NCI-H146 (cell line): ENCODE measurements at regions not wholly inside any gene's neighbourhood (a gene's known extent, or its start where the extent isn't known, plus 50 kb on each side); places are given as distances from the start of the nearest gene placed in this dataset.
A peak's percentile ranks its signal among the peaks of the same experiment; 100 is the strongest.

Source experiments
- DNase-seq: peaks from one replicate; lab custom pipeline; 2025; lab: John Stamatoyannopoulos, UW

DNA sequence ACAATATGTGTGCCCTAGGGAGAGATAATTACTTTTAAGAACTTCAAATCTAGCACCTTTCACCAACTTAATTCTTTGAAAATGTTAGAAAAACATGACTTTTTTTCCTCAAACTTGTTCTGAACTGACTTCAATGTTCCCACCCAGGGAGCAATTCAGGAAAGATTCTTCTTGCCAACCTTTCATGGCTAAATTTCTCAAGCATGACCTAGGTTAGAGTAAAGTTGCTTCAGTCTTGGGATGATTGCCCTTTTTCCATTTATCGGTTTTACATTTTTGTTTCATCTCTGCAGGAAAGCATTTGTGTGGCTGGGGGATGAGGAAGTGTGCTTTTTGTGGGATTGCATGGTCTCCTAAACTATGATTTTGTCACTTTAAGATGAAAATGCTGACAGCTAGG is 647.7 kb downstream of the LTN1 start:
- DNase-seq: no peak

DNA sequence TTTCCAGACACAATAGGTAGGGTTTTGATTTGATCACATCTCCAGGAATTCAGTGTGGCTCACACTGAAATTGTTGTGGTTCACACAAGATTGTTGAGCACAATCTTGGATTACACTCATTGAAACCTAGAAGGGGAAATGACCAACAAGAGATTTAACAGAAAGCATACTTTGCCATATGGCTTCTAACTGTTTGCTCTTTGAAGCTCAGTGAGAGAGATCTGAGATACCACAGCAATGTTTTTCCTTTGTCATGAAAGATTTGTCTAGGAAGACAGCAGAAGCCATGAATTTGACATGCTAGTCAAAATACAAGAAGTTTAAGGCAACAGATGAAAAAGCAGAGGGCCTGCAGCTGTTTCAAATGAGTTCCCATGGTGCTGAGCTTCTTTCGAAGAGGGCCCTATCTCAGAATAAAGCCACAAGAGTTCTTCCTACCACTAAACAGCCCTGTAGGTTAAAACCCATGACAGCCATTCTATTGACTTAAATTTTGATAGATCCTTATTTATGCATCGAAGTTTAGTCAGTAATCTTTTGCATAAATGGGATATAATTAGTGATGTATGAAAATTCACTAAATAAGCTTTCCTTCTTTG is 650.4 kb downstream of the LTN1 start:
- DNase-seq: no peak

DNA sequence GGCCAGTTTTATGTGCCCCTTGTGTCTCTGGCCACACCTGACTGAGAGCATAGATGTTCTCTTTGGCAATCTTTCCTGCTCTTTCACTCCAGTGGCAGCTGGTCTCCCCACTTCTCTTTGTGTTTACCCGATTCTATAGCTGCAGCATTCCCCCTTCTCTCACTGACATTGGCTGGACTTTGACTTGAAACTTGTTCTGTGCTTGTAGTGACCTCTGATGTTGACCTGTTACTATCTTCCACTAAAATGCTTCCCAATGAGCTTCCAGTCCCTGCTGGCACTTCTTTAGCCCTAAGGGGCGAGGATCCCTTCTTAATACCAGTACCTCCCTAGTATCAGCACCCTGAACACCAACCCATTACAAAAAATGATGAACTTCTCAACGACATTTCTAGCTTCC is 653.3 kb downstream of the LTN1 start:
- no peak for DNase-seq

DNA sequence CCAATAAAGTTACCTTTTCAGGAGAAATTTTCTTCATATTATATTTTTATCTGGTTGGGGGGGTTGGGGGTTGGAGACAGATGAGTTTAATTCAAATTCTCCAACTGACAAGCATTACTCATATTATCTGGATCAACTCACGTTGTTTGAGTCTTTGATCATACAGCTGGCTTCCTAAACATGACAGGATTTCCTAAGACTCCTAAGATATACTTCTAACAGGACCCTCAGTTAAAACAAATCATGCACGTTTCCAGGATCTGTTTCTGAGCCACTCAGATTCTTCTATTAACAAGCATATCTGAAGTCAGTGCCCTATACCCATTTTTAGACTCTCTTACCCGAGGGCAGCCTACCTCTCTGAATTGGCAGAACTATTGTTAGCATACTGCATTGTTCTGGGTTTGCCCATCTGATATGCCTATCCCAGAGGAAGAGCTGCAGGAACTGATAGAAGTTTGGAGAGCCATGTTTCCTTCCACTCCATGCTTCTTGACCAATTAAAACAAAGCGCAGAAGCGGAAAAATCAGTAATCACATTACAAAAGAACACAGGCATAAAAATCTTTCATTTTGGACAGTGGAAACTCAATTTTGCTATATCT is 653.9 kb downstream of the LTN1 start:
- DNase-seq: no peak

DNA sequence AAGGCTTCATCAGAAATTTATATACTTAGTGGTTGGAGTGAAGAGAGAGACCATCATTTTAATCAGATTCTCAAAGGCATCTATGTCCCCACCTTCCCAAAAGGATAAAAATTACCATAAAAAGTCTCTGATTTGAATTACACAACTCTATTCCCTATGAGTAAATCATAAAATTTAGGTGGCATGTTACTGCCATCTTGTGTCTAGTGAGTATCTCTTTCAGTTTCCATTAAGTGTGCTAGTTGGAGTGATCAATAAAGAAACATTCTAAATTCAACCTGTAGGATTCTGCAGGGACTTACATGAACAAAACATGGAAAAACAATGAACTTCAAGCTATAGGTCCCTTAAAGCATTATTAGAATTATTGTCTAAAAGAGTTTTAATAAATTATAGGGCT is 655.4 kb downstream of the LTN1 start:
- DNase-seq: peak; percentile 11

DNA sequence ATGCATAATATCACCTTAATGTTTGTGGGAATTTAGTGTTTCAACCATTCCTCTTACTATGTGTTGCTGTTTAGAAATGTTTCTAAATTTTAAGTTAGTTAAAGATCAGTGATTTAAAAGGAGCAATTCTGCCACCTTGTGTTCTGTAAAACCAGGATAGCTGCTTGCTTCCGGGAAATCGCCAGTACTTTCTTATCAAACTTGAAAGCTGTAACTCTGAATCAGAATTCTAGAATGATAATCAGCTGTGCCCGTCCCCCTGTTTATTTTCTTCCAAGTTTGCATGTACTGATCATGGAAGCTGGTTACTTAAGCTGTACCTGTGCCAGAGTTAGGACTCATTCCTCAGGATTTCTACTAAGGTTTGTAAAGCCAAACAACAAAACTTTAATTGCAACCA is 656.4 kb downstream of the LTN1 start:
- DNase-seq: no peak

DNA sequence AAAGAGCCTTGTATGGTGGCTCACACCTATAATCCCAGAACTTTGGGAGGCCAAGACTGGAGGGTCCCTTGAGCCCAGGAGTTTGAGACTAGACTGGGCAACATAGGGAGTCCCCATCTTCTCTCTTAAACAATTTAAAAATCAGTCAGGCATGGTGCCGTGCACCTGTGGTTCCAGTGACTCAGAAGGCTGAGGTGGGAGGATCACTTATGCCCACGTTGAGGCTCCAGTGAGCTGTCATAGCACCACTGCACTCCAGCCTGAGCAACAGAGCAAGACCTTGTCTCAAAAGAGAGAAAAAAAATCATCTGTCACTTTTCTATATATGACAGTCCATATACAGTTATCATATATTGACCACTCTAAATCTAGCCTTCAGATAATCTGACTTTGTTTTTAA is 658.3 kb downstream of the LTN1 start:
- no peak for DNase-seq

DNA sequence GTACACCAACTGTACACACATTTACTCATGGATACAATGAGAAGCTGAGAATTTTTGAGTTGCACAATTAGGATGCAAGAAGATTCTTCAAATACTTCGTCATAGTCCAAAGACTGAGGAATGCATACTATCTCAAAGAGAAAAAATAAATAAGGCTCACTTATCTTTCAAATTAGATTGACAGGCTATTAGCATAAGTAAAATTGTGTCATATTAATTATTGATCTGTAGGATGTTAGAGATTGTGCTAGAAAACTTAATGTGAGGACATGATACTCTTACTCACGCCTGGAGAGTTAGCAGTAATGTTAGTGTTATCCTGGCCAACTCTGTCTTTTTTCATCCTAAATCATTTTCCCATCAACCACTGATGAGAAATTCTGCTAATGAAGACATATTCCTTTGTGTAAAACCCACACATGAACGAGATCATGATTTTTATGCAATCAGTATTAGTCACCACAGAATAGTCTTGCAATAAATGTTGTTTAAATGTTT is 659.0 kb downstream of the LTN1 start:
- DNase-seq: no peak

DNA sequence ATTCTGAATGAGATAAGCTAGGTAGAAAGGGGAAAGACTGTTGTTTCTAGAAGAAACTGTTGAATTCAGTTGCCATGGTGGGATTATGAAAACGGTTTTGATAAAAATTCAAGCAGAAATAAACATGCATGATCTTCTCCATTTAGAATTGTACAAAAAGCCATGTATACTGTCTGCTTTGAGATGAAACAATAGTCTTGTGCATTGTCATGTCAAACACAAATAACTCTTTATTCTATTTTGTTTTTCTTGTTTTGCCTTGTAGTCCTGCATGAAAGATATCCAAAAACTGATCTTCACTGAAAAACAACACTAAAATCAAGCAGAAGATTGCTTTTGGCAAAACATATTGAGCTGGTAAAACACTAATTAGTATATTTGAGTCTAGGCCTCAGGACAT is 659.9 kb downstream of the LTN1 start:
- DNase-seq: no peak

DNA sequence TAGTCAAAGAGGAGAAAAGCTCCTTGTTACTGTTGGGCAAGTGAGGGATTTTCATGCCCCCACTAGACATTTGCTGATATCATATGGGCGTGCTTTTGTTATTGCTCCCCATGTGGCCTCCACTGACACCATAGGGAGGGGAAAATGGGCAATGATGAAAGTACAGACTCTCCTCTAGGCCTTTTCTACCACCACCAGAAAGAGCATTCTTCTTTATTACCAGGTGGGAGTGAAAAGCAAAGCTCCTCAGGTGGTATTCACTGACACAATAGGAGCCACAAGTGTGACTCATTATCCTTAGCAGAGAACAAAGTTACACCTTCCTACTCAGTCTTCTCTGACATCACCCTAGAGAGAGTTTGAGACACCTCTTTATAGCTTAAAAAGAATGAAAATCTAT is 667.1 kb downstream of the LTN1 start:
- DNase-seq: peak; percentile 89

DNA sequence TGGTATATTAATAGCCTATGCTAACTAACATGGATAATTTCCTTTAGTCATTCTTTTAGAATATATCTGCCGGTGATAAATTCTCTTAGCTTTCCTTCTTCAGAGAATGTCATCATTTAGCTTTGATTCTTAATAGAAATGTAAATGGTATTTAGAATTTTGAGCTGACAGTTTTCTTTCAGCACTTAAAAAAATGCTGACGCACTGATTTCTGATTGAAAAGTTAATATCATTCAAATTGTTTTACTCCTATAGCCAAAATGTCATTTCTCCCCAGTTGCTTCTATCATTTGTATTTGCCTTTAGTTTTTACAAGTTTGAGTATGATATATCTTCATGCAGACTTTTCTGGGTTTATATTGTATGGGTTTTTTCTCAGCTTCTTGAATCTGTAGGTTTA is 668.0 kb downstream of the LTN1 start:
- no peak for DNase-seq

DNA sequence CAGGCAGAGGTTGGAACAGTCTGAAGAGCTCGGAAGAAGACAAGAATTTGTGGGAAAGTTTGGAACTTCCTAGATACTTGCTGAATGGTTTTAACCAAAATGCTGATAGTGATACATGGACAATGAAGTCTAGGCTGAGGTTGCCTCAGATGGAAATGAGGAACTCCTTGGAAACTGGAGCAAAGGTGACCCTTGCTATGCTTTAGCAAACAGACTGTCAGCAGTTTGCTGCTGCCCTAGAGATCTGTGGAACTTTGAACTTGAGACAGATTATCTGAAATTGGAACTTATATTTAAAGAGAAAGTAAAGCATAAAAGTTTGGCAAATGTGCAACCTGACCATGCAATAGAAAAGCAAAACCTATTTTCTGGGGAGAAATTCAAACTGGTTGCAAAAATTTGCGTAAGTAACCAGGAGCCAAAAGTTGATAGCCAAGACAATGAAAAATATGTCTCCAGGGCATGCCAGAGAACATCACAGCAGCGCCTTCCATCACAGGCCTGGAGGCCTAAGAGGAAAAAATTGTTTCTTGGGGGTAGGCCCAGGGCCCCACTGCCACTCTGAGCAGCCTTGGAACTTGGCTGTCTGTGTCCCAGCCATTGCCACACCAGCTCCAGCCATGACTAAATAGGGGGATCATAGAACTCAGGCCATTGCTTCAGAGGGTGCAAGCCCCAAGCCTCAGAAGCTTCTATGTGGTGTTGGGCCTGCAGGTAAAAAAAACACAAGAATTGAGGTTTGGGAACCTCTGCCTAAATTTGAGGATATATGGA is 675.3 kb downstream of the LTN1 start:
- DNase-seq: no peak

DNA sequence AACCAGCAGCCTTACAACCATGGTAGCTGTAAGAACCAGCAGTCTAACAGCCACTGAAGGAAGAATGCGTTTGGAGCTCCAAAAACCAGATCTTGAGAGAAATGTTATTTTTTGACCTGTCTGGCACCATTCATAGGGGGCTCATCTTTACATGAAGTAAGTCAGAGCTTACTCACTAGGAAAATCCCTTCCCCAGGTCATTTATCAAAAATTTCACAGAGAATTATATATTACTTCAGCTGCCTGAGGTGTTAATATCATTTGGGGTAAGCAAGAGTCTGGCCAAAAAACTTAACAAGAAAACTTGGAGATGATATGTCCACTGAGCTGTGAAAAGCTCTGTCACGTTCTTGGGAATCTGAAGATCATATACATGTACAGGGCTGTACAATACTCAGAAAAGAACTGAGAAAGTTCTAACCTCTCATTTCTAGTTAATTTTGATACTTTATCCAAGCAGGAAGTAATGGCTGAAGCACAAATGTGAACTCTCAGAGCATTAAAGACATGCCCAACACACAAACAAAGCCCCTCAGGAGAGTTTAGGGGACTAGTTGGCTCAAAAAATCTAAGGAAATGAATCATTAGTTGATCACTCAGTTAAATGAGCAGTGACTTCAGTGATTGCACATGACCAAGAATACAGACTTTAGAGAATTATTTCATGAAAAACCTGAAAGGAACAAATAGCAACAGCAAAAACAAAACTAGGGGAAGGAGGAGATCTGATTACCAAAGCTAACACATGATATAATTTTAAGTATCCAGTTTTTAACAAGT is 681.1 kb downstream of the LTN1 start:
- DNase-seq: no peak

DNA sequence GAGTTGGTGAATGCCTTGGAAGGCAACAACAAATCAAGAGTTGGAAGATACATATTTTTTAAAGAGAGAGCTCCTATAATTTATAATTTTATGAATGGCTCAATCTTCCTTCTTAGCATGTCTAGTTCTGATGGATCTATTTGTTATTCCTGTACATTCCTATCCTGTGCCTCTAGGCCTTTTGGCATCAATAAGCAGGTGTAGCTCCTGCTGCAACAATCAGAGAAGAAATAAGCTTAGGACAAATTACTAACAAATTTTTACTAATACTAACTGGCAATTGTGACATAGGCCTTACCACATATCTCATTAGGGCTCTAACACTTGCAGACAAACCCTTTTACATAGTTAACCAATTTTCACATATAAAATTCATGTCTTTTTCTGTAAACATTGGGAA is 682.0 kb downstream of the LTN1 start:
- no peak for DNase-seq

DNA sequence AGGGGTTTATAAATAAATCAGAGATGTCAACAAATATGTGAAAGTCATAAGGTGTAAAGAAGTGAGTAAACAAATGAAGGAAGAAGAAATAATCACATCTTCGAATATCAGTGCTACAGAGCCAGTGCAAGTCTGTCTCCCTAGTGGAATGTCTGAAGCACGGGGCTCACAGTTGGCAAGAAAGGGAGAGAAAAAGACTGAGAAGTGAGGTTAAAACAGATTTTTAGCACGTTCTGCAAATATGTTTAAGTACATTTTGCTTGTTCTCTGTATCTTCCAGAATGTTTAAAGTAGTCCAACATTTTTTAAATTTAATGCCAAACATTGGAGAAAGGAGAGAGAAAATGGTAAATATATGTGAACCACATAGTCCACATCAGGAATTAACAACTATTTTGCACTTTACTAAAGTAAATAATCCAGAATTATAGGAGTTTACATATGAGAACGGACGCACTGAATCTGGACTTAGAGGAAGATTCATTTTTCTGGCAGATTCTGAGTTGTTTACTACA is 682.4 kb downstream of the LTN1 start:
- DNase-seq: no peak

DNA sequence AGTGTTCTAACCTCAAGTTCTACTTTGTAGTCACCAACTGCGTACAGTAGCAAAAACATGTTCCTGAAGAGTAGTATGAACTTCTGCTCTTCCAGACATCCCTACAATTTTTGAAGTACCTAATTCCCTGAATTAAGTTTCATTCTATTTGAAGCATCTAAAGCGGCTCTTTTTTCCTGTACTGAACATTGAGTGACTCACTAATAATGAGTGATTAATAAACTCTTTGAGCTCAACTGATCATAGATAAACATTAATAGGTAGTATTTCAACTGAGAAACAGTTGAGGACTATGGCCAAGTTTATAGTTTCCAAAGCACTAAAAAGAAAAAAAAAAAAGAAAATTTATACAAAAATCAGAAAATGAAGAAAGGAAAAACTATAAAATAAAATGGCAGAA is 683.1 kb downstream of the LTN1 start:
- no peak for DNase-seq

DNA sequence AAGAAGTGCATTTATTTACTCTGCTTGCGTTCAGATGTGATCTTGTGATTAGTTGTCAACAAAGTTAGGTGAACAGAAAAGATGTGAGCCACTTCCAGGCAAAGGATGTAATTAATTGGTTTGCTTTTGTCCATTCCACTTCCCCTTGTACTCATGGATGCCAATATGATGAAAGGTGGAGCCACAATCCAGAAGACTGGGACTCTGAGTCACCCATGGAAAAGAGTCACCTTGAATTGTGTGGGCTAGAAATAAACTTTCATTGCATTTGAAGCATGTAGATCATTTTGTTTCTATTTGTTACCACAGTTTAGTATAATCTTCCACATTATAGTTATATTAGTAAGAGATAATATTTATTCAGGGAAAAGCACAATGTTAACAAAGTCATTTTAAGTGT is 684.2 kb downstream of the LTN1 start:
- no peak for DNase-seq

DNA sequence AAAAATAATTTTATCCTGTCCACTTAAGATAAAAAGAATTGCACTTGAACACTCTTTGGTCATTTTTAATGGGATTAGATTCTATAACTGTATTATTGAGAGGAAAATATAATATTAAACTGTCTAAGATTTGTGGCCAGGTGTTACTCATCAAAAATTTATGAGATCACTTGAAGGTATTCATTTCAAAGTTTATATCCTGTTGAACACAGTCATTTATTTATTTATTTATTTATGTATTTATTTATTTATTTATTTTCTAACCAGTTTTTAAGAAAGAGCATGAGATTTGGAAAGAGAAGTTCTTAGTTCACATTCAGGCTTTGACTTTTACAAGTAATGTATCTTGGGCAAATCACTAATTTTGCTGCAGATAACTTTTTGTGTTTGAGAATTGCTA is 692.7 kb downstream of the LTN1 start:
- DNase-seq: no peak

DNA sequence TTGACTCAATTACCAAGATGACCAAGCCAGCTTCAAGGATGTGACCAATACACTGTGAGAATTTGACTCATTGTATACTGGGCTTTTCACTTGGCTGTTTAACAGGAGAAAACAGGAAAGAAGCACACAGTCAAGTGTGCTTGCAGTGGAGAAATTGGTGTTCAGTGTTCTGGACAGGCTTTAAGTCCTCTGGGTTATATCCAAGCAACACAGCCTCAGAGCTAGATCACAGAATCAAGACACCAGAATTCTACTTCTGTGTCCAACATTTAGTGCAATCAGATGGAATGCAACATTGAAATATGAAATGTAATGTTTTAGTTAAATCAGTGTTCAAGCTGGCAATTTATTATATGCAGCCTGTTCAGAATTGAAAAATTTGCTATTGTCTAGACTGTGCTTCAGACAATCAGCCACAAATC is 694.4 kb downstream of the LTN1 start:
- DNase-seq: no peak

DNA sequence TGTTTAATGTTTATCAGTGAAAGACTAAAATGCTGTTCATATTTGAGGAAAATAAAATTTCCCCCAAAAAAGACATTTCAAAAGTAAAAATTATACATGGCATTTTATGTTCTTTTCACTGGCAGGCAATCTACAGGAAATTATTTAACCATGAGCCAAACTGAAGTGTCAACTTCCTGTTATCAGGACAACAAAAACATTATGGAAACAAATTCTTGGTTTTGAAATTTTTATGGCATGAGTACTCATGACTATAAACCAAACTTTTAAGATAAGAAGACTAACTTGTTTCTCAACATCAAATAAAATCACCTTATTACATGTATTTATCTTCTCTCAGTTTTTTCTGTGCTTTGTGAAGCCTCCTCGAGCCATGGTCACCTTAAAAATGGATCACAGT is 698.6 kb downstream of the LTN1 start:
- no peak for DNase-seq

DNA sequence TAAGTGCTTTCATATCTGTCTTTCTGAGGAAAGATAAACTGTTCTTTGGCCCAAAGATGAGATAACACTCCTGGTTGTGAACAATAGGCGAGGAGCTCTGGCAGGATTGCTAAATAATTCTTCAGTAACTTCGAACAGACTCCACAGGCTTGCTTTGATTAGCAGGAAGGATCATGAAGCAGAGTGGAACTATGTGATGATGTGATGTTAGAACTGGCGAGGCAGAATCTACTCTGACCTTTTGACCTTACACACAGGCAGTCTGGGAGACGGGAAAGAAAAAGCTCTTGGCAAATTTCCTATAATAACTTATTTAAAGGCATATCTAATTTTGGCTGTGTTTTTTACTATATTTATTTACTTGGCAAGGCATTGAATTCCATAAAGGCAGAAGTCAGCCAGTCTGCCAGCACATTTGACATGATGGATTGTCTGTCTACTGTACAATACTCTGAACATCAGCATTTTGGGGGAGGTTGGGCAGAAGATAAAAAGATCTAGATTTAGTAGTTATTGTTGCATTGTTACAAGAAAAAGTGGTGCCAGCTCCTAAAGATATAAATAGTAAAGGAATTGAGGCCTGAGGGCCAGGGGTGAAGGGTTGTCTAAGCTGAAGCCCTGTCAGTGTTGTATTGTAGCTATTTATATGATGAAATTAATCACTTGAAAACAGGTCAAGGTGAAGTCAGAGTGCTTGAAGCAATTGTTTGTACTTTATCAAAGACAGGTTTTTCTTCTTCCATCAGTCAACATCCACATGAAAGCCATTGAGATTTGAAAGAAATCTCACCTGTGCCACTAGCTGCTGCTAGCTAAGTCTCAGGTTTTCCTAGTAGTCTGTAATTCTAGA is 708.8 kb downstream of the LTN1 start:
- DNase-seq: no peak

DNA sequence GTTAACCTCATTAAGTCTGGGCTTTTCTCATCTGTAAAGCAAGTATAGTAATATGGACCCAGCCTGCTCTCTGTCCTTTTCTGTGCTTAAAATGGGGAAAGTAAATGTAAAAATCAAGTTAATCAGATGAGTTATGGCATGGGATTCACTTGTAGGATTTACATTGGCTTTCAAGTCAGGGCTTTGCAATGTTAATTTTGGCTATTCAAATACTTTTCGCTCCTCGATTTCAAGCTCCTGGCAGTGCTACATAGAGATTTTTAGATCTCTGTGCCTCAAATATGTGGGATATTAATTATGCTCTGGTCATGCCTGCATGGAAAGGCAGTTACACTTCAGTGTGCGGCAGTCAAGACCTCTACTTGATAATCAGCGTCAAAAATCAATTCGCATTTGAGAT is 709.8 kb downstream of the LTN1 start:
- DNase-seq: no peak
